NCI-H82 (cell line): ENCODE measurements at regions not wholly inside any gene's neighbourhood (a gene's known extent, or its start where the extent isn't known, plus 50 kb on each side); places are given as distances from the start of the nearest gene placed in this dataset.

Experiments
- DNase-seq: peaks from one replicate; lab custom pipeline; 2025; lab: John Stamatoyannopoulos, UW

DNA sequence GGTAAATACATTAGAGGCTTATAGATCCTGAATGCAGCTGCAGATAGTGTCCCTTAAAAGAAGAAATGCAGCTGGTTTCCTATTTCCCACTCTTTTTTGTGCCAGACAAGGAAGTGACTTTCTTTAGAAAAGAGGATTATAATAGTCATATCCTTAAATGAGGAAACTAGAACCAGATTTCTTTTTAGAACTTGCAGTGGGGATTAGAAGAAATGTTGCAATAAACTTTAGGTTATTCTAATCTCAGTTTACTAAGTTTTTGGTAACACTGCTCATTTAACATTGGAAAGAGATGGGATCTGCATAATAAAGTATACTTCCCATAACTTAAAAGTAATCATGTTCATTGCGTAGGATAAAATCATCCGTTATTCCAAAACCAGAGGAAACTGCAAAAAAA is 101.9 kb downstream of the SLIT2 start:
- no peak for DNase-seq

GRCh38 chr4:20354120-20354519 is 102.4 kb downstream of the SLIT2 start:
- DNase-seq = peak; percentile 91

DNA sequence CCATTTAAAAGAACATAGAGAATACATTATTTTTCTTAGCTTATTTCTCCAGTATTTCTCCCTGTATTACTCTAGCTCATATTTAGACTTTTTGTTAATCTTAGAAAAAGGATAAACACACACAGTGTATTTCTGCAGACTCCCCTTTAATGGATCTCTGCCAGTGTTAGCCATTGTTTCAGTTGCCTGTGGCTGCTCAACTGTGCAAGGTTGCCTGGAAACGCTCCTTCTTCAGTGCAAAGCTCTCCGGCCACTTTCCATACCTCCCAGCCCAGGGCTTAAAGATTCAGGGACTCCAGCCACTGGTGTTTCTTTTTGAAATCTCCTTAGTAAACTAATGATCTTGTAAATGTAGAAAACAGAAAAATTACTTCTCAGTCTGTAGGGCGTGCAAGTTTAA is 104.9 kb downstream of the SLIT2 start:
- DNase-seq = peak; percentile 23

GRCh38 chr4:20358110-20358509 is 106.4 kb downstream of the SLIT2 start:
- no peak for DNase-seq

- DNase-seq = no peak
Observed at GRCh38 chr4:20359692-20360091, 108.0 kb downstream of the SLIT2 start.

GRCh38 chr4:20362148-20362547 is 110.4 kb downstream of the SLIT2 start:
- DNase-seq = no peak

DNA sequence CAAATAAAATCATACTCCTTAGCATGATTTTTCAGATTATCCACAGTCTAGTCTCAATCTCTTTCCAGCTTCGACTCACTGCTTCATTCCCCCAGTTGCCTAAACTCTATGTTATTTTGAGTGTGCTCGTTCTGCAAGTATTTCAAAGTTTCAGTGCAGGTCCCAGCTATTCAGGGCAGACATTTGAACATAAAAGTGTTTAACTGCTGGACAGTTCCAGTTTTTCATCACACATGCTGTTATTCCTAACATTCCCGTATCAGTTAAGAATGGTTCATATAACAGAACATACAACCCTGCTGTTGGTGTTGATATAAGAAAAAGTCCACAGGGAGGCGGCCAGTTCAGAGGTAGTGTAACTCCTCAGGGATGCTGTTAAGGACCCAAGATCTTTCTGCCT is 113.3 kb downstream of the SLIT2 start:
- no peak for DNase-seq

DNA sequence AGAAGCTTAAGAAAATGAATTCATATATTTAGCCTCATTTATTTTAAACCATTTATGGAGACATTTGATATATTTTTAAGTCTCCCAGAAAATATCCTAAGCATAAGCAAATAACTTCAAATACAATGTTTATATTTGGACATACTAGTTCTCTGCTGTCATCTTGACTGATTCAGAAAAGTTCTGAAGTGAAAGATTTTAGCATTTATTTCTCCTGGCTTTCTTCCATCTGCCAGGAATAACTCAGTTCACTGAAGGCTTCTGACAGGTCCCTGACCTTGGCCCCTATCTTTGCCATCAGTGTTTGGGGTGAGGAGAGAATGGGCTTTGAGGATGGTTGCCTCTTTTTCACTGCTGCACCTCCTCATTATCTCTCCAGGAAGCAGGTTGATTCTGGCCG is 115.7 kb downstream of the SLIT2 start:
- DNase-seq = no peak

- DNase-seq = no peak
Observed at GRCh38 chr4:20368926-20369325, 117.2 kb downstream of the SLIT2 start.

DNA sequence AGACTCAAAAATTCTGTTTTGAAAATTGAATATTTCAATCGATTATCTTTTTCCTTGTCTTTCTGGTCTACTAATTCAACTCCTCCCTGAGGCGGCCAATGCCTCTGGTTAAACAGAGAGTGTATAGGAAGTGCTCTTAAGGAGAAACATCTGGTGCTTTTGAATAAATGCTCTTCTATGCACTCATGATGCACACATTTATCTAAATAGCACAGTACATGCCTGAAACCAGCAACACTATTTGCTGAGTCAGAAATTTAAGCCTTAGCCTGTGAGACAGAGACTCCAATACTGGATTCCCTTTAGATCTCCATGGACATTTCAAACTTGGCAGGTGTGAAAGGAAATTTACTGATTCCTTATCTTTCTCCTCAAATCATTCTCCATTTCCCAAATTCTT is 118.6 kb downstream of the SLIT2 start:
- DNase-seq = no peak

DNA sequence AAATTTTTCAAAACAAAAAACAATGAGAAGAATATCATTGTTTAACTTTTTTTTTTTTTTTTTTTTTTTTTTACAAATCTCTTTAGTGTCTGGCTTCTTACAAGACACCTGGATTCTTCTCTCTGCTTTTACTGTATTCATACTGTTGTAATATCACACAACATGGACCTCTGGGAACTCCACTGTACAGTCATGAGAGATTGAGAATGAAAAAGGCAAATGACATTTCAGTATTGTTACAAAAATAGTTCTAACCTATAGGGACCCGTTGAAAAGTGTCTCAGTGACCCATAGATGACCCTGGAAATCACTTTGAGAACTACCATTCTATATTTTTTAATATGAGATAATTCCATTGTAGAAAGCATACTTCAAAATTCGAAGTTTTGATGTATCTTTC is 124.4 kb downstream of the SLIT2 start:
- no peak for DNase-seq

GRCh38 chr4:20378181-20378580 is 126.5 kb downstream of the SLIT2 start:
- DNase-seq = no peak

GRCh38 chr4:20381005-20381404 is 129.3 kb downstream of the SLIT2 start:
- DNase-seq = no peak

DNA sequence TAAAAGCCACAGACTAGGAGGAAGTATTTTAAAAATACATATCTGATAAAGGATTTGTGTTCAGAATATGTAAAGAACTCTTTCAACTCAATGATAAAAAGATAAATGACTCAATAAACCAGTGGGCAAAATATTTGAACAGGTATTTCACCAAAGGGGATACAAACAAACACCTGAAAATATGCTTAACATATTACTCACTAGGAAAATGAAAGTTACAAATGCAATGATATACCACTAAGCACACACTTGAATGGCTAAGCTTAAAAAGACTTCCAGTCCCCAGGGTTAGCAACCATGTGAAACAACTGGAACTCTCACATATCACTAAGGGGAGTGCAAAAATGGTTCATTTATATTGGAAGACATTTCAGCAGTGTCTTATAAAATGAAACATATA is 131.6 kb downstream of the SLIT2 start:
- no peak for DNase-seq

- no peak for DNase-seq
Observed at GRCh38 chr4:20383969-20384368, 132.3 kb downstream of the SLIT2 start.

DNA sequence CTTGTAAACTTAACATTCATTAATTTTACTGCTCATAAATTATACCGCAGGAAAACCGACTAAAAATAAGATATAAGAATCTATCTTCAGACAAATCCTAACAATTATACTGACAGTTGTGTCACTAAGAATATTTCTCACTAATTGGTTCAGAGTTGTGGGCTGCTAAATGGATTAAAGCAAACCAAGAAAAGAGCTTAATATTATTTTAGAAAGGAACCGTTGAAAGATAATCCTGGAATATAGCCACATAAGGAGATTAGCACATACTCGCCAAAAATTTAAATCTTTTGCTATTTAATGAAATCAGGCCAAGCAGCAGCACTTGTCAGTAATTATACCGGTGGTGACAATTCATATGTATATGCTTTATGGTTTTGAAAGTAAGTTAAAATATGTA is 132.8 kb downstream of the SLIT2 start:
- peak; percentile 67 for DNase-seq

DNA sequence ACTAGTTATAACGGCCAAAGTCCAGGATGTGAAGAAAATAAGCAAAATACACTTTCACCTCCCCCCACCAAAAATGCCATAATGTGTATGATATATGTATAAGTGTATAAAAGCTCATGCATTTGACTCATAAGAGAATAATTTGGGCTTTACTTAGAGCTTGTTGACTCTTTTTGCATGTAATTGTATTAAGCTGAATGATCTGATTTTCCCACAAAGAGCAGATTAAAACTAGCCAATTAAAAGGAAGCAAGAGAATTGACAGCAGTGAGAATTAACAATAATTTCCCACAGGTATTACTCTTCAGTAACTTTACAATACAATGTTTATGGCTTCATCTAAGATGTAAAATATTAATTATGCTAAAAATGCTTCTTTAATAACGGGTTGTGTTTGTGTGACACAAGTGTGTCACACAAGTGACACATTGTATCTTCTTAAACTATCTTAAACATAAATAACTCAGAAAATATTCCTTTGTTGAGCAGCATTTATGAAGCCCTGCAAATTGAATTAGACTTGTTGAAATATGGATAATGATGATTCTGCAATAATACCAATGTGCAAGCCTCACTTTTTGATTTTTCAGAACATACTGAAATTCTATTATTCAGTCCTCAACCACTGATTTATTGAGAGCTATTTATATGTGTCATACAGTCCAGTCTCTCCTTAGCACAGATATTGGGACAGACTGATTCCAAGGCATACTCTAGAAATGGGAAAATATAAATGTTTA is 134.5 kb downstream of the SLIT2 start:
- peak; percentile 52 for DNase-seq

GRCh38 chr4:20386906-20387305 is 135.2 kb downstream of the SLIT2 start:
- DNase-seq = peak; percentile 51

DNA sequence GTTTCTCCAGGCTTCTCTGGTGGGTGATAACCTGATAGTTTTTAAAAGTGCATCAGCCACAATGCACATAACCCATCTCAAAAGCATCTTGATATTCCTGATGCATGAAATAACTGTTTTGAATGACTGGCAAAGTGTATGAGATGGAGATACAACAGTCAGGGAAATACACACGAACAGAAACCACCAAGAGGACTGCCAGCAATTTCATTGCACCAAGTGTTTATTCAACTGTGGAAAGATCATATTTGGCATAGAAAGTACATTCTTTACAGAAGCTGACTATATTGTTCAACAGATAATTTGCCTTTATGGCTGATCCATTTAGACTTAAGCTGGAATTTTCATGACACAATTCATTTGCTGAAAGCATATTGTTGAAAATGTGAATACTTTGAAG is 139.5 kb downstream of the SLIT2 start:
- no peak for DNase-seq

DNA sequence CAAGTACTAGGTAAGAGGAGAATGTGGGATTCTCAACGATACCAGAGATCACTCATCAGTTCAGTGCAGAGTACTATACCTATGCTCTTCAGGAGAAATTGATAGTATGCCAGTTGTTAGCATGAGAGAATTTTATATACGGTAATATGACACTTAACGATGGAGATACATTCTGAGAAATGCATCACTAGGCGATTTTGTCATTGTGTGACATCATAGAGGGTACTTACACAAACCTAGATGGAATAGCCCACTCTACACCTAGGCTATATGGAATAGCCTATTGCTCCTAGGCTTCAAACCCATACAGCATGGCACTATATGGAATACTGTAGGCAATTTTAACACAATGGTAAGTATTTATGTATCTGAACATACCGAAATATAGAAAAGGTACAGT is 140.2 kb downstream of the SLIT2 start:
- no peak for DNase-seq

- DNase-seq = no peak
Observed at GRCh38 chr4:20393486-20394100, 141.9 kb downstream of the SLIT2 start.

- no peak for DNase-seq
Observed at GRCh38 chr4:20394512-20394911, 142.8 kb downstream of the SLIT2 start.

DNA sequence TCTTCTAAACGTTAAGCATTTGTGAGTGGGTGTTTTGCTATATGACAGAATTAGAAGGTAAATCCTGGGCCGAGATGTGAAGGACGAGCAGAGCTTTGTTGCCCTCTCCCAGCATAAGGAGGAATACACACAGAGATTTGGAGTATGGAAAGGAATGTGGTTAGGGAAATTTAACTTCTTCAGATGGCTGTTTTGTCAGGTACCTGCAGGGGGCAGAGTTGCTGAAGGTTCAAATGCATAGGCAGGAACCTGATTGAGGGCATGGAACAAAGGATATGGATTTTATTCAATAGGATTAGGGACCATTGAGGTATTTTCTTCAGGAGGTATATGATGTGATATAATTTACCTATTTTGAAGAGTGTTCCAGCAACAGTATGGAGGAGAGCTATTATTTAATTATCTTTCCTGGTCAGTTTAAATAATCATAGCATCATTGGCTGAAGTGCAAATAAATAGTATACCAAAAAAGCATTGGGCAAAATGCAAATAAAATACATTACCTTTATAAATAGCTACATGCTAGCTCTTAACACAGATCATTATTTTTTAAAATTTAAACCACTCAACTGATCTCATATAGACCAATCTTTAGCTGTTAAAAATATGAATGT is 143.6 kb downstream of the SLIT2 start:
- DNase-seq = peak; percentile 72

GRCh38 chr4:20403290-20403689 is 151.6 kb downstream of the SLIT2 start:
- DNase-seq = no peak
